ENCODE measurements at regions not wholly inside any gene's neighbourhood (a gene's known extent, or its start where the extent isn't known, plus 50 kb on each side); places are given as distances from the start of the nearest gene placed in this dataset.

GRCh38 chr18:35835366-35835765 lies 137.1 kb upstream of the RMP24 start:
- in situ Hi-C loops (cut with MboI; ENCODE audit: low pct_ligation_motif_present in 1 of 4, low pct_unique_long_range_greater_than_20kb in 1 of 4, low sequenced_read_pairs in 3 of 4), result loop anchor here in 1 of 4 donors (10.0 kb wide), 1 partner anchor 61 kb away; no protein-coding TSS in a partner anchor
- Histone ChIP-seq H3K4me3 (no peak overlapping the region), H3K27me3 (no peaks in the 10 kb centered on the region), H3K9me3 (peaks cover 6 to 13% of the 10 kb centered on the region in 2 donors), H3K4me1 (no peaks in the 10 kb centered on the region), H3K36me3 (no peaks in the 10 kb centered on the region), H3K27ac (no peak overlapping the region)
- 72 to 95% methylated on average over 2 of the region's 2 CpGs for WGBS, 2 donors (ENCODE audit: low coverage in 1 of 2)
- no peak for DNase-seq
- intact Hi-C loops (cut with DNase I; ENCODE audit: low total_unique reads), result no loop called here
- no peak for TF ChIP-seq POLR2AphosphoS5 (IDR thresholded peaks at IDR 0.05)
- TF ChIP-seq CTCF (IDR thresholded peaks at IDR 0.05), result no peak
- no peak for TF ChIP-seq POLR2A (IDR thresholded peaks at IDR 0.05)
- no peak for TF ChIP-seq EP300 (IDR thresholded peaks at IDR 0.05; ENCODE audit: low read depth)

GRCh38 chr18:35835833-35836232 lies 136.6 kb upstream of the RMP24 start:
- intact Hi-C loops (cut with DNase I; ENCODE audit: low total_unique reads), result no loop called here
- no peak for TF ChIP-seq POLR2A (IDR thresholded peaks at IDR 0.05)
- WGBS, 2 donors (ENCODE audit: low coverage in 1 of 2), result 83 to 85% methylated on average over 2 of the region's 2 CpGs

GRCh38 chr18:35836932-35837331 lies 135.5 kb upstream of the RMP24 start:
- no peak for DNase-seq
- peaks cover 5 to 8% of the 10 kb centered on the region in 2 donors for H3K9me3 ChIP-seq
- intact Hi-C loops (cut with DNase I; ENCODE audit: low total_unique reads), result no loop called here
- no peak overlapping the region for H3K27ac ChIP-seq
- H3K27me3 ChIP-seq, result no peaks in the 10 kb centered on the region
- 73 to 100% methylated on average over 1 to 2 of the region's 2 CpGs for WGBS, 2 donors (ENCODE audit: low coverage in 1 of 2)
- TF ChIP-seq POLR2AphosphoS5 (IDR thresholded peaks at IDR 0.05) (no peak), POLR2A (IDR thresholded peaks at IDR 0.05) (no peak), CTCF (IDR thresholded peaks at IDR 0.05) (no peak)
- H3K36me3 ChIP-seq, result no peaks in the 10 kb centered on the region
- H3K4me3 ChIP-seq, result no peak overlapping the region
- H3K4me1 ChIP-seq, result no peaks in the 10 kb centered on the region
- in situ Hi-C loops (cut with MboI; ENCODE audit: low pct_ligation_motif_present in 1 of 4, low pct_unique_long_range_greater_than_20kb in 1 of 4, low sequenced_read_pairs in 3 of 4), result loop anchor here in 1 of 4 donors (10.0 kb wide), 1 partner anchor 62 kb away; no protein-coding TSS in a partner anchor

More at GRCh38 chr18:35835833-35836232, 136.6 kb upstream of the RMP24 start:
- no peaks in the 10 kb centered on the region for H3K27me3 ChIP-seq
- H3K36me3 ChIP-seq, result no peaks in the 10 kb centered on the region
- in situ Hi-C loops (cut with MboI; ENCODE audit: low pct_ligation_motif_present in 1 of 4, low pct_unique_long_range_greater_than_20kb in 1 of 4, low sequenced_read_pairs in 3 of 4), result loop anchor here in 1 of 4 donors (10.0 kb wide), 1 partner anchor 61 kb away; no protein-coding TSS in a partner anchor
- H3K4me1 ChIP-seq, result no peaks in the 10 kb centered on the region
- no peak overlapping the region for H3K4me3 ChIP-seq
- DNase-seq, result no peak
- peaks cover 6 to 13% of the 10 kb centered on the region in 2 donors for H3K9me3 ChIP-seq
- no peak overlapping the region for H3K27ac ChIP-seq

GRCh38 chr18:35837922-35838496 lies 134.5 kb upstream of the RMP24 start:
- H3K27ac ChIP-seq, result no peak overlapping the region
- no peak for DNase-seq
- H3K9me3 ChIP-seq, result no peaks in the 10 kb centered on the region
- no peaks in the 10 kb centered on the region for H3K36me3 ChIP-seq
- no peaks in the 10 kb centered on the region for H3K4me1 ChIP-seq
- WGBS, 2 donors (ENCODE audit: low coverage in 1 of 2), result 74 to 80% methylated on average over 5 of the region's 5 CpGs
- in situ Hi-C loops (cut with MboI; ENCODE audit: low pct_ligation_motif_present in 1 of 4, low pct_unique_long_range_greater_than_20kb in 1 of 4, low sequenced_read_pairs in 3 of 4) (loop anchor here in 1 of 4 donors (10.0 kb wide), 1 partner anchor 63 kb away; no protein-coding TSS in a partner anchor), intact Hi-C loops (cut with DNase I; ENCODE audit: low total_unique reads) (no loop called here)
- H3K4me3 ChIP-seq, result no peak overlapping the region
- no peak for TF ChIP-seq CTCF (IDR thresholded peaks at IDR 0.05)
- no peak for TF ChIP-seq EP300 (IDR thresholded peaks at IDR 0.05; ENCODE audit: low read depth)
- no peak for TF ChIP-seq POLR2A (IDR thresholded peaks at IDR 0.05)
- TF ChIP-seq POLR2AphosphoS5 (IDR thresholded peaks at IDR 0.05), result no peak
- H3K27me3 ChIP-seq, result no peaks in the 10 kb centered on the region

GRCh38 chr18:35841283-35841682 lies 131.2 kb upstream of the RMP24 start:
- Histone ChIP-seq H3K4me3 (no peak overlapping the region), H3K36me3 (no peaks in the 10 kb centered on the region), H3K27me3 (no peaks in the 10 kb centered on the region), H3K27ac (no peak overlapping the region), H3K9me3 (no peaks in the 10 kb centered on the region), H3K4me1 (no peaks in the 10 kb centered on the region)
- no peak for DNase-seq
- TF ChIP-seq POLR2A (IDR thresholded peaks at IDR 0.05), result no peak
- in situ Hi-C loops (cut with MboI; ENCODE audit: low pct_ligation_motif_present in 1 of 4, low pct_unique_long_range_greater_than_20kb in 1 of 4, low sequenced_read_pairs in 3 of 4), result no loop called here
- 69 to 88% methylated on average over 1 to 2 of the region's 2 CpGs for WGBS, 2 donors (ENCODE audit: low coverage in 1 of 2)
- intact Hi-C loops (cut with DNase I; ENCODE audit: low total_unique reads), result no loop called here

All from transverse colon (tissue), 4 donors.